ENCODE measurements at regions not wholly inside any gene's neighbourhood (a gene's known extent, or its start where the extent isn't known, plus 50 kb on each side); places are given as distances from the start of the nearest gene placed in this dataset.

GRCh38 chr5:124913329-124913653, 166.9 kb upstream of the ZNF608 start:
- no peak for TF ChIP-seq CTCF (IDR thresholded peaks at IDR 0.05)
- no peak for TF ChIP-seq POLR2A (IDR thresholded peaks at IDR 0.05)
- TF ChIP-seq POLR2AphosphoS5 (IDR thresholded peaks at IDR 0.05) = no peak

Measured in suprapubic skin (tissue), 4 donors.